ENCODE measurements at regions not wholly inside any gene's neighbourhood (a gene's known extent, or its start where the extent isn't known, plus 50 kb on each side); places are given as distances from the start of the nearest gene placed in this dataset.

GRCh38 chrX:140928739-140929138 is 73.7 kb upstream of the SPANXB1 start:
- H3K4me1 ChIP-seq (ENCODE audit: control insufficient read depth, extremely low read depth, insufficient read depth, low read length), result no peaks in the 10 kb centered on the region

More at GRCh38 chrX:140928739-140929138, 73.7 kb upstream of the SPANXB1 start:
- Histone ChIP-seq H4K20me1 (replicated peaks; ENCODE audit: control insufficient read depth, extremely low read depth, insufficient read depth, low read length) (no peaks in the 10 kb centered on the region), H3K36me3 (ENCODE audit: control insufficient read depth in 2 of 2, extremely low read depth in 1 of 2, insufficient read depth in 2 of 2, low read length in 2 of 2) (no peaks in the 10 kb centered on the region), H3K27ac (ENCODE audit: insufficient read depth, low read depth, low read length) (no peak overlapping the region), H3K4me3 (replicated peaks in 1 of 3; ENCODE audit: insufficient read depth in 1 of 3, low read depth in 1 of 3, low read length in 3 of 3) (no peak overlapping the region), H3K27me3 (ENCODE audit: control insufficient read depth in 2 of 2, insufficient read depth in 2 of 2, low read length in 2 of 2) (no peaks in the 10 kb centered on the region), H3K9ac (replicated peaks; ENCODE audit: extremely low read depth, insufficient read depth, low read length) (no peak overlapping the region), H3K4me2 (ENCODE audit: insufficient read depth, low read length) (no peak overlapping the region), H3K9me1 (replicated peaks; ENCODE audit: control insufficient read depth, extremely low read depth, insufficient read depth, low read length) (no peaks in the 10 kb centered on the region), H3K79me2 (ENCODE audit: control insufficient read depth, insufficient read depth, low read length) (no peaks in the 10 kb centered on the region), H3K9me3 (replicated peaks; ENCODE audit: control insufficient read depth, insufficient read depth, low read length) (no peaks in the 10 kb centered on the region), H2AFZ (ENCODE audit: low read depth, low read length) (no peak overlapping the region)
- no peak for DNase-seq (ENCODE audit: low read depth, low spot score)
- TF ChIP-seq POLR2A (IDR thresholded peaks at IDR 0.05; ENCODE audit: low read depth, low read length), result no peak
- TF ChIP-seq MAX (IDR thresholded peaks at IDR 0.05; ENCODE audit: insufficient read depth, insufficient read length), result no peak
- no peak for TF ChIP-seq MYC (IDR thresholded peaks at IDR 0.05; ENCODE audit: low read depth, low read length)
- TF ChIP-seq GATA2 (IDR thresholded peaks at IDR 0.05; ENCODE audit: insufficient read depth, insufficient read length, low read depth, low read length), result no peak
- TF ChIP-seq JUN (IDR thresholded peaks at IDR 0.05; ENCODE audit: borderline replicate concordance, insufficient read depth, insufficient read length, low read depth), result no peak
- TF ChIP-seq EZH2 (IDR thresholded peaks at IDR 0.05; ENCODE audit: borderline replicate concordance, low read depth, low read length, severe bottlenecking), result no peak
- no peak for TF ChIP-seq CTCF (IDR thresholded peaks at IDR 0.05; ENCODE audit: extremely low read depth in 1 of 2, insufficient read depth in 1 of 2, low read depth in 1 of 2, low read length in 2 of 2)
- no peak for TF ChIP-seq FOS (IDR thresholded peaks at IDR 0.05; ENCODE audit: borderline replicate concordance, insufficient read depth, low read length)
- TF ChIP-seq POLR2AphosphoS5 (IDR thresholded peaks at IDR 0.05; ENCODE audit: insufficient read depth, low read depth, low read length), result no peak
- POLR2A ChIA-PET, result no interaction called here
- no TSS peak for BruUV-seq (replicated peaks)
- FAIRE-seq, result no peak
- intact Hi-C loops (cut with micrococcal nuclease) (no loop called here), dilution Hi-C loops (cut with MboI; ENCODE audit: extremely low pct_ligation_motif_present, low sequenced_read_pairs) (no loop called here)
- CTCF ChIA-PET, result interaction anchor here (1.3 kb wide), 1 partner anchor 11 kb away, joined by 3 read pairs; no protein-coding TSS in a partner anchor
